HEK293 (cell line): ENCODE measurements at regions not wholly inside any gene's neighbourhood (a gene's known extent, or its start where the extent isn't known, plus 50 kb on each side); places are given as distances from the start of the nearest gene placed in this dataset.

Experiments used
- CTCF ChIA-PET: fragments of 350-600 bp; formaldehyde crosslinking; extraction: SDS; loops from one replicate; lab custom pipeline; 2021; ENCODE audit warnings: antibody characterized with exemption; lab: Yijun Ruan, JAX
- POLR2A ChIA-PET: fragments of 300-600 bp; formaldehyde crosslinking; extraction: SDS; loops from one replicate; lab custom pipeline; 2020; ENCODE audit warnings: antibody characterized with exemption, inconsistent platforms; lab: Yijun Ruan, JAX
- H3K27ac ChIP-seq: fragments of 200-500 bp; sonication (Bioruptor generic); 2 replicates; pipeline ENCODE4 v1.5.1; 2014; ENCODE audit warnings: low read depth, low read length, control low read depth, inconsistent platforms; ENCODE audit errors: extremely low read depth
- H3K36me3 ChIP-seq, 2 experiments: fragments of 200-500 bp in 1 of 2; sonication (Bioruptor generic) in 1 of 2; 1 replicate in 1 of 2; 2 replicates in 1 of 2; pipeline ENCODE4 v1.5.1; 2014 to 2017; ENCODE audit warnings: inconsistent platforms in 2 of 2, low read length in 2 of 2; ENCODE audit not compliant: control insufficient read depth in 2 of 2, insufficient read depth in 1 of 2
- H3K4me1 ChIP-seq: fragments of 200-500 bp; sonication (Bioruptor generic); 2 replicates; pipeline ENCODE4 v1.5.1; 2014; ENCODE audit warnings: mild to moderate bottlenecking, low read length, inconsistent platforms; ENCODE audit not compliant: control insufficient read depth, insufficient read depth
- H3K4me3 ChIP-seq: 2 replicates; pipeline ENCODE4 v1.5.1; 2011; ENCODE audit warnings: low read depth, mild to moderate bottlenecking, control low read depth, low read length, moderate library complexity
- H3K9me3 ChIP-seq: fragments of 200-500 bp; sonication (Bioruptor generic); 2 replicates; pipeline ENCODE4 v1.5.1; 2014; ENCODE audit warnings: low read depth, low read length, inconsistent platforms; ENCODE audit not compliant: control insufficient read depth, insufficient read depth
- KLF8 ChIP-seq: fragments of 450-650 bp; formaldehyde crosslinking; IDR thresholded peaks from 2 replicates; pipeline ENCODE4 v1.5.1; 2016; ENCODE audit warnings: missing biosample characterization, missing genetic modification characterization
- OSR2 ChIP-seq: fragments of 450-650 bp; formaldehyde crosslinking; IDR thresholded peaks from 2 replicates; pipeline ENCODE4 v1.5.1; 2016; ENCODE audit warnings: missing biosample characterization, missing genetic modification characterization
- PRDM1 ChIP-seq: fragments of 450-650 bp; formaldehyde crosslinking; IDR thresholded peaks from 2 replicates; pipeline ENCODE4; 2016; ENCODE audit warnings: missing biosample characterization, missing genetic modification characterization
- SALL2 ChIP-seq: fragments of 450-650 bp; formaldehyde crosslinking; IDR thresholded peaks from 2 replicates; pipeline ENCODE4 v1.5.0; 2017; ENCODE audit warnings: missing biosample characterization, mild to moderate bottlenecking, missing genetic modification characterization, borderline replicate concordance
- SCRT2 ChIP-seq: fragments of 450-650 bp; formaldehyde crosslinking; IDR thresholded peaks from 2 replicates; pipeline ENCODE4 v1.5.1; 2016; ENCODE audit warnings: missing biosample characterization, missing genetic modification characterization
- TCF7L2 ChIP-seq: IDR thresholded peaks from 2 replicates; pipeline ENCODE4 v1.6.1; 2011; ENCODE audit warnings: low read depth, mild to moderate bottlenecking, inconsistent platforms, low read length, moderate library complexity, borderline replicate concordance
- WT1 ChIP-seq: fragments of 450-650 bp; formaldehyde crosslinking; IDR thresholded peaks from 2 replicates; pipeline ENCODE4 v1.5.1; 2016; ENCODE audit warnings: missing biosample characterization, missing genetic modification characterization
- ZNF121 ChIP-seq: fragments of 450-650 bp; formaldehyde crosslinking; IDR thresholded peaks from 2 replicates; pipeline ENCODE4 v1.5.1; 2016; ENCODE audit warnings: missing biosample characterization, missing genetic modification characterization
- ZNF132 ChIP-seq: fragments of 450-650 bp; formaldehyde crosslinking; IDR thresholded peaks from 2 replicates; pipeline ENCODE4 v1.5.1; 2017; ENCODE audit warnings: missing biosample characterization, missing genetic modification characterization, borderline replicate concordance
- ZNF140 ChIP-seq: fragments of 450-650 bp; formaldehyde crosslinking; IDR thresholded peaks from 2 replicates; pipeline ENCODE4 v1.5.1; 2016; ENCODE audit warnings: missing biosample characterization, missing genetic modification characterization
- ZNF169 ChIP-seq: fragments of 450-650 bp; formaldehyde crosslinking; IDR thresholded peaks from 2 replicates; pipeline ENCODE4 v1.5.1; 2016; ENCODE audit warnings: missing biosample characterization, missing genetic modification characterization
- ZNF202 ChIP-seq: fragments of 450-650 bp; formaldehyde crosslinking; IDR thresholded peaks from 2 replicates; pipeline ENCODE4 v1.5.1; 2016; ENCODE audit warnings: missing biosample characterization, missing genetic modification characterization, borderline replicate concordance
- ZNF214 ChIP-seq: fragments of 450-650 bp; formaldehyde crosslinking; IDR thresholded peaks from 2 replicates; pipeline ENCODE4 v1.5.1; 2017; ENCODE audit warnings: missing biosample characterization, mild to moderate bottlenecking, missing genetic modification characterization, borderline replicate concordance
- ZNF350 ChIP-seq: fragments of 450-650 bp; formaldehyde crosslinking; IDR thresholded peaks from 2 replicates; pipeline ENCODE4 v1.5.0; 2017; ENCODE audit warnings: missing biosample characterization, mild to moderate bottlenecking, missing genetic modification characterization
- ZNF404 ChIP-seq: fragments of 450-650 bp; formaldehyde crosslinking; IDR thresholded peaks from 2 replicates; pipeline ENCODE4 v1.5.1; 2017; ENCODE audit warnings: missing biosample characterization, missing genetic modification characterization
- ZNF423 ChIP-seq: fragments of 450-650 bp; formaldehyde crosslinking; IDR thresholded peaks from 2 replicates; pipeline ENCODE4 v1.5.1; 2016; ENCODE audit warnings: missing biosample characterization, missing genetic modification characterization
- ZNF501 ChIP-seq: fragments of 450-650 bp; formaldehyde crosslinking; IDR thresholded peaks from 2 replicates; pipeline ENCODE4 v1.5.1; 2016; ENCODE audit warnings: missing biosample characterization, missing genetic modification characterization
- ZNF561 ChIP-seq: fragments of 450-650 bp; IDR thresholded peaks from 2 replicates; pipeline ENCODE4 v1.5.1; 2018; ENCODE audit warnings: missing biosample characterization, missing genetic modification characterization, borderline replicate concordance
- ZNF658 ChIP-seq: fragments of 450-650 bp; formaldehyde crosslinking; IDR thresholded peaks from 2 replicates; pipeline ENCODE4; 2016; ENCODE audit warnings: missing biosample characterization, missing genetic modification characterization
- ZNF701 ChIP-seq: fragments of 450-650 bp; formaldehyde crosslinking; IDR thresholded peaks from 2 replicates; pipeline ENCODE4 v1.5.1; 2016; ENCODE audit warnings: missing biosample characterization, missing genetic modification characterization
- ZSCAN23 ChIP-seq: fragments of 450-650 bp; formaldehyde crosslinking; IDR thresholded peaks from 2 replicates; pipeline ENCODE4 v1.5.1; 2016; ENCODE audit warnings: missing biosample characterization, missing genetic modification characterization
- TF ChIP-seq, protein P1 (sequence below): fragments of 450-650 bp; formaldehyde crosslinking; IDR thresholded peaks from 2 replicates; pipeline ENCODE4 v1.5.1; 2016; ENCODE audit warnings: missing biosample characterization, missing genetic modification characterization, low read depth
- TF ChIP-seq, protein P2 (sequence below): fragments of 450-650 bp; formaldehyde crosslinking; IDR thresholded peaks from 2 replicates; pipeline ENCODE4 v1.5.1; 2016; ENCODE audit warnings: missing biosample characterization, missing genetic modification characterization
- TF ChIP-seq, protein P3 (sequence below): sonication (generic); formaldehyde crosslinking; IDR thresholded peaks from 2 replicates; pipeline ENCODE4 v1.8.1; 2022; ENCODE audit warnings: mild to moderate bottlenecking, moderate library complexity, missing genetic modification reagents
- TF ChIP-seq, protein P4 (sequence below): fragments of 450-650 bp; formaldehyde crosslinking; IDR thresholded peaks from 2 replicates; pipeline ENCODE4 v1.5.1; 2017; ENCODE audit warnings: missing biosample characterization, missing genetic modification characterization
- TF ChIP-seq, protein P5 (sequence below): fragments of 450-650 bp; formaldehyde crosslinking; IDR thresholded peaks from 2 replicates; pipeline ENCODE4 v1.5.1; 2016; ENCODE audit warnings: missing biosample characterization, missing genetic modification characterization

DNA sequence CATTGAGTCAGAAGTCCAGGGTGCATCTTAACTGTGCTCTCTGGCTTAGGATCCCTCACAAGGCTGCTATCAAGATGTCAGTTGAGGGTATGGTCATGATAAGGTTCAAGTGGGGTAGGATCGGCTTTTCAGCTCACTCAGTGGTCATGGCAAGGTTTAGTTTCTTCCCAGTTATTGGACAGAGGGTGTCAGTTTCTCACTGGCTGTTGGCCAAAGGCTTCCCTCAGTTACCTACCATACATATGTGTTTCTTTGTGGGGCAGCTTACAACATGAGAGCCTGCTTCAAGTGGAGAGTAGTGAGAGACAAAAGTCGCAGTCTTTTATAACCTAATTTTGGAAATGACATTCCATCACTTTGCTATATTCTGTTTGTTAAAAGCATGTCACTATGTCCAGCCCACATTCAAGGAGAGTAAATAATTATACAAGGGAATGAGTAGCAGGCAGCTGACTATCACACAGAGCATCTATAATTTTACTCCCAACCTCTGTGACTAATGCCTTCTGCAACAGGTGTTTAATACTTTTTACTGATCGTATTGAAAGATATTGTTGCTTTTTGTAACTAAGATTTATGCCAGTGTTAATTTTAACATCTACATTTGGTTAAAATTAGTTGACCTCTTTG, 572.8 kb upstream of the FBXO33 start:
- Histone ChIP-seq H3K4me1 (no peaks in the 10 kb centered on the region), H3K36me3 (no peaks in the 10 kb centered on the region), H3K4me3 (no peak overlapping the region), H3K9me3 (no peaks in the 10 kb centered on the region), H3K27ac (no peak overlapping the region)
- CTCF ChIA-PET = no interaction called here
- POLR2A ChIA-PET = no interaction called here
- TF ChIP-seq SCRT2 (tag by site-specific recombination) (0 out of 2 replicates have a peak, but pooled peaks have one; percentile 10), SALL2 (tag by site-specific recombination) (no peak), ZNF350 (tag by site-specific recombination) (no peak)

DNA sequence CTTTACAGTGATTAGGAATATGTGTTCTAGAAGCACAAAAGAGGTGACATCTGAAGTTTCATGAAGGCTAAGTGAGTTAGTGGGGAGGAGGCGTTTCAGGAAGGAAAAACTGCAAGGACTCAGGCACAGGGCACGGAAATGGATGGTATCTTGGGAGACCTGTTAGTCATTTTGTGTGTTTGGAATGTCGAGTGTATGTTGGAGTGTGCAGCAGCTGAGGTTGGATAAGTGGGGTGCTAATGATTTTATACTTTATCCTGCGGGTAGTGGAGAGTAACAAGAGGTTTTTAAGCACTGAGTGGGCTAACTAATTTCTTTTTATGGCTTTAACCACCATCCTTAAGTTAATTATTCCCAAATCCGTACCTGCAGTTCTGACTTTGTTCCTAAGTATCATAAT, 571.5 kb upstream of the FBXO33 start:
- Histone ChIP-seq H3K4me3 (no peak overlapping the region), H3K4me1 (no peaks in the 10 kb centered on the region), H3K36me3 (no peaks in the 10 kb centered on the region), H3K9me3 (no peaks in the 10 kb centered on the region), H3K27ac (no peak overlapping the region)
- ChIA-PET CTCF (no interaction called here), POLR2A (no interaction called here)
- TF ChIP-seq, protein P1, sequence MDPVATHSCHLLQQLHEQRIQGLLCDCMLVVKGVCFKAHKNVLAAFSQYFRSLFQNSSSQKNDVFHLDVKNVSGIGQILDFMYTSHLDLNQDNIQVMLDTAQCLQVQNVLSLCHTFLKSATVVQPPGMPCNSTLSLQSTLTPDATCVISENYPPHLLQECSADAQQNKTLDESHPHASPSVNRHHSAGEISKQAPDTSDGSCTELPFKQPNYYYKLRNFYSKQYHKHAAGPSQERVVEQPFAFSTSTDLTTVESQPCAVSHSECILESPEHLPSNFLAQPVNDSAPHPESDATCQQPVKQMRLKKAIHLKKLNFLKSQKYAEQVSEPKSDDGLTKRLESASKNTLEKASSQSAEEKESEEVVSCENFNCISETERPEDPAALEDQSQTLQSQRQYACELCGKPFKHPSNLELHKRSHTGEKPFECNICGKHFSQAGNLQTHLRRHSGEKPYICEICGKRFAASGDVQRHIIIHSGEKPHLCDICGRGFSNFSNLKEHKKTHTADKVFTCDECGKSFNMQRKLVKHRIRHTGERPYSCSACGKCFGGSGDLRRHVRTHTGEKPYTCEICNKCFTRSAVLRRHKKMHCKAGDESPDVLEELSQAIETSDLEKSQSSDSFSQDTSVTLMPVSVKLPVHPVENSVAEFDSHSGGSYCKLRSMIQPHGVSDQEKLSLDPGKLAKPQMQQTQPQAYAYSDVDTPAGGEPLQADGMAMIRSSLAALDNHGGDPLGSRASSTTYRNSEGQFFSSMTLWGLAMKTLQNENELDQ = no peak
- no peak for TF ChIP-seq ZNF501 (tag by site-specific recombination)
- TF ChIP-seq ZNF404 = no peak
- no peak for TF ChIP-seq ZNF658 (tag by site-specific recombination)
- TF ChIP-seq ZNF214 (tag by site-specific recombination) = no peak
- TF ChIP-seq, protein P2, sequence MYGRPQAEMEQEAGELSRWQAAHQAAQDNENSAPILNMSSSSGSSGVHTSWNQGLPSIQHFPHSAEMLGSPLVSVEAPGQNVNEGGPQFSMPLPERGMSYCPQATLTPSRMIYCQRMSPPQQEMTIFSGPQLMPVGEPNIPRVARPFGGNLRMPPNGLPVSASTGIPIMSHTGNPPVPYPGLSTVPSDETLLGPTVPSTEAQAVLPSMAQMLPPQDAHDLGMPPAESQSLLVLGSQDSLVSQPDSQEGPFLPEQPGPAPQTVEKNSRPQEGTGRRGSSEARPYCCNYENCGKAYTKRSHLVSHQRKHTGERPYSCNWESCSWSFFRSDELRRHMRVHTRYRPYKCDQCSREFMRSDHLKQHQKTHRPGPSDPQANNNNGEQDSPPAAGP (tag by site-specific recombination) = no peak
- TF ChIP-seq, protein P3, sequence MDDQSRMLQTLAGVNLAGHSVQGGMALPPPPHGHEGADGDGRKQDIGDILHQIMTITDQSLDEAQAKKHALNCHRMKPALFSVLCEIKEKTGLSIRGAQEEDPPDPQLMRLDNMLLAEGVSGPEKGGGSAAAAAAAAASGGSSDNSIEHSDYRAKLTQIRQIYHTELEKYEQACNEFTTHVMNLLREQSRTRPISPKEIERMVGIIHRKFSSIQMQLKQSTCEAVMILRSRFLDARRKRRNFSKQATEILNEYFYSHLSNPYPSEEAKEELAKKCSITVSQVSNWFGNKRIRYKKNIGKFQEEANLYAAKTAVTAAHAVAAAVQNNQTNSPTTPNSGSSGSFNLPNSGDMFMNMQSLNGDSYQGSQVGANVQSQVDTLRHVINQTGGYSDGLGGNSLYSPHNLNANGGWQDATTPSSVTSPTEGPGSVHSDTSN = no peak
- no peak for TF ChIP-seq ZNF132 (tag by site-specific recombination)
- no peak for TF ChIP-seq ZNF169 (tag by site-specific recombination)
- no peak for TF ChIP-seq ZNF423
- TF ChIP-seq PRDM1 (tag by site-specific recombination) = no peak

DNA sequence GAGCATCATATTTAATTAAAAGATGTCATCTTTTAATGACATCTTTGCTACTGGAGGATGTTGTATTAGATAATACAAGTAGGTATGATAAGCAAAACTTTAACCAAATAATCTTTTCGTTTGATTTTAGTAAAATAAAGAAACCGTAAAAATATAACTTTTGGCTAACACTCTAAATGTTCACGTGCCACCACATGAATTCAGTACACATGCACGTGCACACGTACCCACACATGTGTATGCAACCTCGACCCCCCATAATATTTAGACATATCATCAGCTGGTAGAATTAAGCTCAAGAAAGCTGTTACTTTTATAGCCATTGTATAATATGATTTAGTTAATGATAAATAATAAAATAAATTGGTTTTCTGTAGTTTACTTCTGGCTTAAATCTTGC, 566.6 kb upstream of the FBXO33 start:
- Histone ChIP-seq H3K9me3 (no peaks in the 10 kb centered on the region), H3K4me1 (no peaks in the 10 kb centered on the region), H3K27ac (no peak overlapping the region), H3K4me3 (no peak overlapping the region), H3K36me3 (no peaks in the 10 kb centered on the region)
- ChIA-PET POLR2A (no interaction called here), CTCF (interaction anchor here (0.5 kb wide), 1 partner anchor 1550 kb away, joined by 3 read pairs; no protein-coding TSS in a partner anchor)
- TF ChIP-seq, protein P4, sequence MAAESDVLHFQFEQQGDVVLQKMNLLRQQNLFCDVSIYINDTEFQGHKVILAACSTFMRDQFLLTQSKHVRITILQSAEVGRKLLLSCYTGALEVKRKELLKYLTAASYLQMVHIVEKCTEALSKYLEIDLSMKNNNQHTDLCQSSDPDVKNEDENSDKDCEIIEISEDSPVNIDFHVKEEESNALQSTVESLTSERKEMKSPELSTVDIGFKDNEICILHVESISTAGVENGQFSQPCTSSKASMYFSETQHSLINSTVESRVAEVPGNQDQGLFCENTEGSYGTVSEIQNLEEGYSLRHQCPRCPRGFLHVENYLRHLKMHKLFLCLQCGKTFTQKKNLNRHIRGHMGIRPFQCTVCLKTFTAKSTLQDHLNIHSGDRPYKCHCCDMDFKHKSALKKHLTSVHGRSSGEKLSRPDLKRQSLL (tag by site-specific recombination) = no peak
- no peak for TF ChIP-seq ZSCAN23 (tag by site-specific recombination)
- TF ChIP-seq ZNF701 = no peak
- no peak for TF ChIP-seq ZNF350 (tag by site-specific recombination)
- TF ChIP-seq TCF7L2 = no peak
- no peak for TF ChIP-seq WT1
- no peak for TF ChIP-seq ZNF202
- TF ChIP-seq ZNF140 (tag by site-specific recombination) = no peak
- no peak for TF ChIP-seq OSR2 (tag by site-specific recombination)
- TF ChIP-seq, protein P5, sequence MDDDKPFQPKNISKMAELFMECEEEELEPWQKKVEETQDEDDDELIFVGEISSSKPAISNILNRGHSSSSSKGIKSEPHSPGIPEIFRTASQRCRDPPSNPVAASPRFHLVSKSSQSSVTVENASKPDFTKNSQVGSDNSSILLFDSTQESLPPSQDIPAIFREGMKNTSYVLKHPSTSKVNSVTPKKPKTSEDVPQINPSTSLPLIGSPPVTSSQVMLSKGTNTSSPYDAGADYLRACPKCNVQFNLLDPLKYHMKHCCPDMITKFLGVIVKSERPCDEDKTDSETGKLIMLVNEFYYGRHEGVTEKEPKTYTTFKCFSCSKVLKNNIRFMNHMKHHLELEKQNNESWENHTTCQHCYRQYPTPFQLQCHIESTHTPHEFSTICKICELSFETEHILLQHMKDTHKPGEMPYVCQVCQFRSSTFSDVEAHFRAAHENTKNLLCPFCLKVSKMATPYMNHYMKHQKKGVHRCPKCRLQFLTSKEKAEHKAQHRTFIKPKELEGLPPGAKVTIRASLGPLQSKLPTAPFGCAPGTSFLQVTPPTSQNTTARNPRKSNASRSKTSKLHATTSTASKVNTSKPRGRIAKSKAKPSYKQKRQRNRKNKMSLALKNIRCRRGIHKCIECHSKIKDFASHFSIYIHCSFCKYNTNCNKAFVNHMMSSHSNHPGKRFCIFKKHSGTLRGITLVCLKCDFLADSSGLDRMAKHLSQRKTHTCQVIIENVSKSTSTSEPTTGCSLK (tag by site-specific recombination) = no peak
- TF ChIP-seq KLF8 (tag by site-specific recombination) = no peak
- TF ChIP-seq ZNF561 = no peak
- TF ChIP-seq ZNF121 = no peak
